ENCODE measurements at regions not wholly inside any gene's neighbourhood (a gene's known extent, or its start where the extent isn't known, plus 50 kb on each side); places are given as distances from the start of the nearest gene placed in this dataset.

DNA sequence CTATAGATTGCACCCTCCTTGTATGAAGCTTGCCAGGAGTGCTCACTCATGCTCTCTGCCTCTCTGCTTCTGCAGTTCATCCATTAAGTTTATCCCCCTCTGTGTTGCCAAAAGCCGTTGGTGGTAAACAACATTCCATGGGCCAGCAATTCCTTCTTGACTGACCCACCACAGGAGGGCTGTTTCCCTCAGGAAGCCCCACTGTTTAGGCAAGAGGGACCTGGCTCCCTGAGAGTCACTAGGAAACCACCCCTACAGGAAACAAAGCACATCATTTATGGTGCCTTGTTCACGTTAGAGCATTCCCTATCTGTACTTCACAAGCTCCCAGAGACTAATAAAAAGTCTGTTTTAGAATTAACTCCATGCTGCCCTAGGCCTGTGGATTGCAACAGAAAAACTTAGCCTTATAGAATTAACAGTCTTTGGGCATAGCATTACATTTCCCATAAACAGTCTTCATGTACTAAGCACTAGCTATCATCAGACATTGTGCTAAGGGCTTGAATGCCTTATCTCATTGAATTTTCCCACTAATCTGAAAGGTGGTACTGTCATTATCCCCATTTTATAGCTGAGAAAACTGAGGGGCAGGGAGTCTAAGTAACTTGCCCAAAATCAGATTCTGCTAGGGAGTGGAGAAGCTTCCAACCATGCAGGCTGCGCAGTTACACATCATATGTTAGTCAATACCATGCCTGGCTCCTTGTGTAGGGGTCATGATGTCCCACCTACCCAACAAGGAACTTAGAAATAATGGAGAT lies 149.9 kb downstream of the SHQ1 start:
- Histone ChIP-seq H3K9ac (ENCODE audit: low read length) (no peak overlapping the region), H3K9me3 (ENCODE audit: control insufficient read depth, low read length) (no peaks in the 10 kb centered on the region), H3K27me3 (ENCODE audit: control insufficient read depth, insufficient read depth, low read length) (peaks cover 4% of the 10 kb centered on the region), H3K4me1 (ENCODE audit: control insufficient read depth, insufficient read depth, low read length) (peaks cover 1% of the 10 kb centered on the region), H3K36me3 (ENCODE audit: control insufficient read depth, insufficient read depth, low read length) (no peaks in the 10 kb centered on the region), H3K4me3 (ENCODE audit: low read length) (no peak overlapping the region)

DNA sequence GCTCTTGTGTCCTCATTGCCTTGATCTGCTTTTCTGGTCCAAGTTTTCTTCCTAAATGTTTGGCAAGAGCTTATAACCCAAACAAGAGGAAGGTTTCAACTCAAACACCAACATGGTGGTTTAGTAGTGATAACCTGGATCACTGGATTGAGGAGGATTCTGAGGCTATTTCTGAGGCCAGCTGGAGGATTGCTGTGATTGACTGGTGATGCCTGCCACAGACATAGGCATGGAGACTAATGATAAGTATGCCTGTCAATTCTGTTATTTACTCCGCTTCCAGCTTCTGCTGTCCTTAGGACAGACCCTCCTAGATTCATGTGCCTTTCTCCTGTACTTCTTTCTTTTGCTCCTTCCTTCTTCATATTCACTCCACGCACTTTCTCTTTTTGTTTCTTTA lies 150.5 kb downstream of the SHQ1 start:
- Histone ChIP-seq H3K36me3 (ENCODE audit: control insufficient read depth, insufficient read depth, low read length) (no peaks in the 10 kb centered on the region), H3K4me3 (ENCODE audit: low read length) (no peak overlapping the region), H3K9me3 (ENCODE audit: control insufficient read depth, low read length) (no peaks in the 10 kb centered on the region), H3K4me1 (ENCODE audit: control insufficient read depth, insufficient read depth, low read length) (peaks cover 7% of the 10 kb centered on the region), H3K27me3 (ENCODE audit: control insufficient read depth, insufficient read depth, low read length) (peaks cover 4% of the 10 kb centered on the region), H3K9ac (ENCODE audit: low read length) (no peak overlapping the region)

- Histone ChIP-seq H3K9me3 (ENCODE audit: control insufficient read depth, low read length) (no peaks in the 10 kb centered on the region), H3K27me3 (ENCODE audit: control insufficient read depth, insufficient read depth, low read length) (peaks cover 4% of the 10 kb centered on the region), H3K4me1 (ENCODE audit: control insufficient read depth, insufficient read depth, low read length) (peaks cover 9% of the 10 kb centered on the region), H3K4me3 (ENCODE audit: low read length) (no peak overlapping the region), H3K9ac (ENCODE audit: low read length) (no peak overlapping the region), H3K36me3 (ENCODE audit: control insufficient read depth, insufficient read depth, low read length) (no peaks in the 10 kb centered on the region)
Observed at GRCh38 chr3:72696815-72697214, 151.4 kb downstream of the SHQ1 start.

- H3K9ac ChIP-seq (ENCODE audit: low read length): no peak overlapping the region
- peaks cover 9% of the 10 kb centered on the region for H3K4me1 ChIP-seq (ENCODE audit: control insufficient read depth, insufficient read depth, low read length)
Observed at GRCh38 chr3:72694398-72694797, 153.8 kb downstream of the SHQ1 start.

GRCh38 chr3:72692990-72693389 lies 155.3 kb downstream of the SHQ1 start:
- Histone ChIP-seq H3K4me1 (ENCODE audit: control insufficient read depth, insufficient read depth, low read length) (peaks cover 9% of the 10 kb centered on the region), H3K9me3 (ENCODE audit: control insufficient read depth, low read length) (no peaks in the 10 kb centered on the region), H3K4me3 (ENCODE audit: low read length) (no peak overlapping the region), H3K36me3 (ENCODE audit: control insufficient read depth, insufficient read depth, low read length) (no peaks in the 10 kb centered on the region), H3K27me3 (ENCODE audit: control insufficient read depth, insufficient read depth, low read length) (no peaks in the 10 kb centered on the region), H3K9ac (ENCODE audit: low read length) (no peak overlapping the region)

More at GRCh38 chr3:72694398-72694797, 153.8 kb downstream of the SHQ1 start:
- peaks cover 4% of the 10 kb centered on the region for H3K27me3 ChIP-seq (ENCODE audit: control insufficient read depth, insufficient read depth, low read length)
- H3K36me3 ChIP-seq (ENCODE audit: control insufficient read depth, insufficient read depth, low read length): no peaks in the 10 kb centered on the region
- H3K4me3 ChIP-seq (ENCODE audit: low read length): no peak overlapping the region
- no peaks in the 10 kb centered on the region for H3K9me3 ChIP-seq (ENCODE audit: control insufficient read depth, low read length)

DNA sequence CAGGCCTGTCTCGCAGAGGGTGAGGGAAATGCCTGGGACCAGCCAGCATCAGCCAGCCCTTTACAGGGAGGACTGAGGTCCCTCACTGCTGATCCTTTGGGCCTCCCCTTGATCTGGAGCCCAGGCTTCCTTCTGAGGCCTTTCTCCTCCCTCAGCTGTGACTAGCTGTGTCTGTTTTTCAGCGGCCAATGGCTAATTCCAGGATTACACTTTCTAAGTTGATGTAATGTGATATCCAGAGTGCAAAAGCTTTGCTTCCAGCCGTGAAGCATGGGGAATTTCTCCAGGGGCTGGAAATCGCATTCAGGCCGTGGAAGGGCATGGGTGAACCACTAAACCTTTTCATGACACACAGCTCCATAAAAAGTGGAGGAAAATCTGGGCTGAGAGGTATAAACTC lies 157.6 kb downstream of the SHQ1 start:
- peaks cover 9% of the 10 kb centered on the region for H3K4me1 ChIP-seq (ENCODE audit: control insufficient read depth, insufficient read depth, low read length)
- no peaks in the 10 kb centered on the region for H3K9me3 ChIP-seq (ENCODE audit: control insufficient read depth, low read length)
- no peak overlapping the region for H3K4me3 ChIP-seq (ENCODE audit: low read length)
- H3K27me3 ChIP-seq (ENCODE audit: control insufficient read depth, insufficient read depth, low read length): no peaks in the 10 kb centered on the region
- no peak overlapping the region for H3K9ac ChIP-seq (ENCODE audit: low read length)
- no peaks in the 10 kb centered on the region for H3K36me3 ChIP-seq (ENCODE audit: control insufficient read depth, insufficient read depth, low read length)

- H3K27me3 ChIP-seq (ENCODE audit: control insufficient read depth, insufficient read depth, low read length): no peaks in the 10 kb centered on the region
- no peak overlapping the region for H3K9ac ChIP-seq (ENCODE audit: low read length)
- H3K9me3 ChIP-seq (ENCODE audit: control insufficient read depth, low read length): no peaks in the 10 kb centered on the region
- no peak overlapping the region for H3K4me3 ChIP-seq (ENCODE audit: low read length)
- H3K4me1 ChIP-seq (ENCODE audit: control insufficient read depth, insufficient read depth, low read length): no peaks in the 10 kb centered on the region
- H3K36me3 ChIP-seq (ENCODE audit: control insufficient read depth, insufficient read depth, low read length): no peaks in the 10 kb centered on the region
Observed at GRCh38 chr3:72682936-72683452, 165.3 kb downstream of the SHQ1 start.

DNA sequence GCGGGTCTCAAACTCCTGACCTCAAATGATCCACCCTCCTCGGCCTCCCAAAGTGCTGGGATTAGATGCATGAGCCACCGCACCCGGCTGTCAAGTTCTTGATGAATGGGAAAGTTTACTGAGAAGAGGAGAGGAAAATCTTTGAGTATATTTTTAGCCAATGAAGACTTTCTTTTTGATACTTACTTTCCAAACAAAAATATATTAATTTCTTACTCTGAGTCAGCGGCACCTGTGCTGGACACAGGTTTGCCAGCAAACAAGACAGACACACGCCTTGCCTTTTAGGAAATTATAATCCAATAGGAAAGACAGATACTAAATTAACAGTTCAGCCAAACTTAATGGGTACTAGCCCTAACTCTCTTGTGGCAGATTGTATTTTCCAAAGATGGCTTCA lies 166.6 kb downstream of the SHQ1 start:
- no peak overlapping the region for H3K9ac ChIP-seq (ENCODE audit: low read length)
- H3K4me3 ChIP-seq (ENCODE audit: low read length): no peak overlapping the region
- H3K9me3 ChIP-seq (ENCODE audit: control insufficient read depth, low read length): no peaks in the 10 kb centered on the region
- H3K36me3 ChIP-seq (ENCODE audit: control insufficient read depth, insufficient read depth, low read length): no peaks in the 10 kb centered on the region
- H3K27me3 ChIP-seq (ENCODE audit: control insufficient read depth, insufficient read depth, low read length): no peaks in the 10 kb centered on the region
- no peaks in the 10 kb centered on the region for H3K4me1 ChIP-seq (ENCODE audit: control insufficient read depth, insufficient read depth, low read length)

GRCh38 chr3:72680766-72681165 lies 167.5 kb downstream of the SHQ1 start:
- no peaks in the 10 kb centered on the region for H3K4me1 ChIP-seq (ENCODE audit: control insufficient read depth, insufficient read depth, low read length)
- H3K9ac ChIP-seq (ENCODE audit: low read length): no peak overlapping the region
- no peaks in the 10 kb centered on the region for H3K36me3 ChIP-seq (ENCODE audit: control insufficient read depth, insufficient read depth, low read length)
- H3K27me3 ChIP-seq (ENCODE audit: control insufficient read depth, insufficient read depth, low read length): no peaks in the 10 kb centered on the region
- no peaks in the 10 kb centered on the region for H3K9me3 ChIP-seq (ENCODE audit: control insufficient read depth, low read length)
- H3K4me3 ChIP-seq (ENCODE audit: low read length): no peak overlapping the region

GRCh38 chr3:72679540-72680198 lies 168.6 kb downstream of the SHQ1 start:
- H3K27me3 ChIP-seq (ENCODE audit: control insufficient read depth, insufficient read depth, low read length): no peaks in the 10 kb centered on the region
- no peak overlapping the region for H3K9ac ChIP-seq (ENCODE audit: low read length)
- H3K9me3 ChIP-seq (ENCODE audit: control insufficient read depth, low read length): no peaks in the 10 kb centered on the region
- no peak overlapping the region for H3K4me3 ChIP-seq (ENCODE audit: low read length)
- no peaks in the 10 kb centered on the region for H3K36me3 ChIP-seq (ENCODE audit: control insufficient read depth, insufficient read depth, low read length)
- H3K4me1 ChIP-seq (ENCODE audit: control insufficient read depth, insufficient read depth, low read length): no peaks in the 10 kb centered on the region

DNA sequence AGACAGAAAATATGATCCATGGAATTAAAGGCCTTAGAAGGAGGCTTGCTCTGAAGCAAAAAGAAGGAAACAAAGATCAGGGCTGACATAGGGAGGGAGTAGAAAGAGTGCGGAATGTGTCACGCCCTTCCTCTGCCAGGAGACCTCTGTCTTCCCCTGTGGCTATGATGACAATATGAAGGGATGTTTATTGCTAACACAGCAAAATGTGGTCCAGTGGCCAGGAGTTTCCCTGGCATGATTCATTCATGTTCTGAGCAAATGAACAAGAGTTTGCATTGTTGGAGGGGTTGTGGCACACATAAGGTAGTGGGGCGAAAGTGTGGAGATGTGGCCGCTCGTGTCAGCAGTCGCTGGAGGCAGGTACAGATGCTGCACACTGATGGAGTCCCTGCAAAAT lies 169.4 kb downstream of the SHQ1 start:
- no peaks in the 10 kb centered on the region for H3K27me3 ChIP-seq (ENCODE audit: control insufficient read depth, insufficient read depth, low read length)

DNA sequence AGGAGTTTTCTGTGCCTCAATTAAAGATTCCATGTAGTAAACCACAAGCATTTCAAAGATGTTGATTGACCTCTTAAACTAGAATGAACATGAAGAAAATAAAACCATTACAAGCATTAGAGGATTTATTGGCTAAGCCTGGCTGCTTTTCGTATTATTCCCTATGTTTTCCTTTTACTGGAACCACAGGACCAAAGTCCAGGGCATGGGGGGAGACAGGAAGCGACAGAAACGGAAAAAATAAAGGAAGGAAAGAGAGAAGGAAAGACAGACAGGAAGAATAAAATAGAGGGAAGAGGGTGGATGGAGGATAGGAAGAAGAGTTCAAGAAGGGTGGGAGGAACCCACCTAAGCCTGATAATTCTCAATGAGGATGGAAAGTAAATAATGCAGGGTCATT lies 169.9 kb downstream of the SHQ1 start:
- Histone ChIP-seq H3K27me3 (ENCODE audit: control insufficient read depth, insufficient read depth, low read length) (no peaks in the 10 kb centered on the region), H3K4me1 (ENCODE audit: control insufficient read depth, insufficient read depth, low read length) (no peaks in the 10 kb centered on the region), H3K9ac (ENCODE audit: low read length) (no peak overlapping the region), H3K9me3 (ENCODE audit: control insufficient read depth, low read length) (no peaks in the 10 kb centered on the region), H3K4me3 (ENCODE audit: low read length) (no peak overlapping the region), H3K36me3 (ENCODE audit: control insufficient read depth, insufficient read depth, low read length) (no peaks in the 10 kb centered on the region)

More for the DNA sequence above, 169.4 kb downstream of the SHQ1 start:
- H3K9me3 ChIP-seq (ENCODE audit: control insufficient read depth, low read length): no peaks in the 10 kb centered on the region
- H3K36me3 ChIP-seq (ENCODE audit: control insufficient read depth, insufficient read depth, low read length): no peaks in the 10 kb centered on the region
- H3K9ac ChIP-seq (ENCODE audit: low read length): no peak overlapping the region
- H3K4me1 ChIP-seq (ENCODE audit: control insufficient read depth, insufficient read depth, low read length): no peaks in the 10 kb centered on the region
- H3K4me3 ChIP-seq (ENCODE audit: low read length): no peak overlapping the region

All from mucosa of stomach (tissue), 1 donor.